IPS-18a (cell line): ENCODE measurements at regions not wholly inside any gene's neighbourhood (a gene's known extent, or its start where the extent isn't known, plus 50 kb on each side); places are given as distances from the start of the nearest gene placed in this dataset.
A peak's percentile ranks its signal among the peaks of the same experiment; 100 is the strongest.

ENCODE experiments used
- H3K27ac ChIP-seq: one replicate; pipeline ENCODE4 v1.5.1; 2013; ENCODE audit warnings: low read length
- H3K27me3 ChIP-seq: one replicate; pipeline ENCODE4 v1.6.1; 2013; ENCODE audit warnings: mild to moderate bottlenecking, low read length; ENCODE audit not compliant: control insufficient read depth, insufficient read depth
- H3K36me3 ChIP-seq: one replicate; pipeline ENCODE4 v1.6.1; 2013; ENCODE audit warnings: low read depth, low read length; ENCODE audit not compliant: control insufficient read depth
- H3K4me1 ChIP-seq: one replicate; pipeline ENCODE4 v1.6.1; 2013; ENCODE audit warnings: low read depth, low read length; ENCODE audit not compliant: control insufficient read depth
- H3K4me3 ChIP-seq: one replicate; pipeline ENCODE4 v1.5.1; 2013; ENCODE audit warnings: low read length
- H3K9ac ChIP-seq: one replicate; pipeline ENCODE4 v1.6.1; 2013; ENCODE audit warnings: mild to moderate bottlenecking, low read length, moderate library complexity
- H3K9me3 ChIP-seq: one replicate; pipeline ENCODE4 v1.6.1; 2013; ENCODE audit warnings: low read depth, low read length; ENCODE audit not compliant: control insufficient read depth

DNA sequence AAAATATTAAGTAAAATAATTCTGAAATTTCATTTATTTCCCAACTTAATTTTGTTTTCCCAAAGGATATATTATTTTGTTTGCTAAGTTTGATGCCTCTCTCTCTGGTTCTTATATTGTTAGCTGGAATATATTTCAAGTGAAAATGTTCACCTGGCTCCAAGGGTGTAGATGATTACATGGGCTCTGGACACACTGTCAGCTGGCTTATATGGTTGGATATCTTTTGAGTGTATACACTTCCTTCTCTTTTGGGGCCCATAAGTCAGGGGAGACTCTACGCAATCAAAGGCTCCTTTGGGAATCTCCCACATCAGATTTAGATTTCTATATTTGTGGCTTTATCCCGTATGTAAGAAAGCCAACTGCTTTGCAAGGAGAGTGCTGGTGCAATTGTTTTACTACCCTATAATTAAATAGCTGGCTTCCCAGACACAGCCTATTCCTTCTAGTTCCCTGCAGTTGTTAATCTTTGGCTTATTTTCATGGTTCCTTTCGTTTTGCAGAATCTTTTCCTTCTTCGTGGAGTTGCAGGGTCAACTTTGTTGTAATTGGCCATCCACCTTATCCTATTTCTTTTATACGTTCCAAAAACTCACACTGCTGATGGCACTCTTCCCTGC is 225.7 kb downstream of the DPH6 start:
- Histone ChIP-seq H3K36me3 (no peaks in the 10 kb centered on the region), H3K9ac (no peak overlapping the region), H3K9me3 (no peaks in the 10 kb centered on the region), H3K4me3 (no peak overlapping the region), H3K27ac (no peak overlapping the region), H3K27me3 (no peaks in the 10 kb centered on the region), H3K4me1 (no peaks in the 10 kb centered on the region)

DNA sequence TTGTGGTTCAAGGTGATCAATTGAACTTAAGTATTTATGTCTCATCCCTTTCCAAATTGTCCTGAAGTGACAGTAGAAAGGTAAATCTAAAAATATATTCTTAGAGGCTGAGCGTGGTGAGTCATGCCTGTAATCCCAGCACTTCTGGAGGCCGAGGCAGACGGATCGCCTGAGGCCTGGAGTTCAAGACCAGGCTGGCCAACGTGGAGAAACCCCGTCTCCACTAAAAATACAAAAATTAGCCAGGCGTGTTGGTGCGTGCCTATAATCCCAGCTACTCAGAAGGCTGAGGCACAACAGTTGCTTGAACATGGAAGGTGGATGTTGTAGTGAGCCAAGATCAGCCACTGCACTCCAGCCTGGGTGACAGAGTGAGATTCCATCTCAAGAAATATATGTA is 226.6 kb downstream of the DPH6 start:
- Histone ChIP-seq H3K27ac (no peak overlapping the region), H3K27me3 (no peaks in the 10 kb centered on the region), H3K4me1 (no peaks in the 10 kb centered on the region), H3K4me3 (no peak overlapping the region), H3K36me3 (no peaks in the 10 kb centered on the region), H3K9ac (no peak overlapping the region), H3K9me3 (no peaks in the 10 kb centered on the region)

DNA sequence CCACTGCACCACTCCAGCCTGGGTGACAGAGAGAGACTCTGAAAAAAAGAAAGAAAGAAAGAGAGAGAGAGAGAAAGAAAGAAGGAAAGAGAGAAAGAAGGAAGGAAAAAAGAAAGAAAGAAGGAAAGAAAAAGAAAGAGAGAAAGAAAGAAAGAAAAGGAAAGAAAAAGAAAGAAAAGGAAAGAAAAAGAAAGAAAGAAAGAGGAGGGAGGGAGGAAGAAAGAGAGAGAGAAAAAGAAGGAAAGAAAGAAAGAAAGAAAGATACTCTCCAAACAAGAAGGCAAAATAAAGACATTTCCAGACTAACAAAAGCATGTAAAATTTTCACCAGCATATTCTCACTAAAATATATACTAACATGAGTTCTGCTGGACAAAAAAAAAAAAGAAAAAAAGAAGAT is 228.7 kb downstream of the DPH6 start:
- Histone ChIP-seq H3K4me3 (no peak overlapping the region), H3K27me3 (no peaks in the 10 kb centered on the region), H3K9me3 (no peaks in the 10 kb centered on the region), H3K9ac (no peak overlapping the region), H3K27ac (no peak overlapping the region), H3K4me1 (no peaks in the 10 kb centered on the region), H3K36me3 (no peaks in the 10 kb centered on the region)

DNA sequence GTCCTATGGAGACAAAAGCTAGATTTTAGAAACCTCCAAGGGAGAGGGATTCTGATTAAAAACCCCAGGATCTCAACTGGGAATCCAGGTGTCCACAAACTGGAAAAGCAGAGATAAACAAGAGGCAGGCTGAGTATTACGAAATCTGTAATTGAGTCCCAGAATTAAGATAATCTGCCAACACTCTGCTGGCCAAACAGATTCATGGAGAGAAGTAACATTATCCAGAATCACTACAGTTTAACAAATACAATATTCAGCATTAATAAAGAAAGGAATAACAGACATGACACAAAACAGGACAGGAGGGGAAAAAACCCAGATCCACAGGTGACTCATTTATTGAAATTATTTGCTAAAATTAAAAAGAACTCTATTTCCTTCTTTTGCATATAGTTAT is 227.2 kb upstream of the NANOGP8 start:
- no peaks in the 10 kb centered on the region for H3K36me3 ChIP-seq
- no peak overlapping the region for H3K27ac ChIP-seq
- H3K9ac ChIP-seq = no peak overlapping the region
- no peak overlapping the region for H3K4me3 ChIP-seq
- no peaks in the 10 kb centered on the region for H3K9me3 ChIP-seq
- no peaks in the 10 kb centered on the region for H3K4me1 ChIP-seq
- H3K27me3 ChIP-seq = no peaks in the 10 kb centered on the region

DNA sequence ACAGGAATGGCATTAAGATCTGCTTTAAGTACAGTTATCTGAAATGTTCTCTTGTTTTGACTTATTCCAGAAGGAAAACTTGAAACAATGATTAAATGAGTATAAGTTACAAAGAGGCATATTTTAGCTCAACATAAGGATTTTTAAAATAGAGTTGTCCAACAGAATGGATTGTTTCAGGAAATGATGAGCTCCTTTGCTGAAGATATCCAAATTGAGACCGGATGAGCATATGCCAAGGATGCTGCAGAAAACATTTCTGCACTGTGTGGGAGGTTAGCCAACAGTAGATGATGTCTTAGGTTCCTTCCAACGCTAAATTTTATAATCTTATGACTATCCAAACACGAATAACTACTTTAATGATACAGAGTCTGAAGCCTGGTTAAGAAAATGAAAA is 226.5 kb upstream of the NANOGP8 start:
- no peaks in the 10 kb centered on the region for H3K9me3 ChIP-seq
- no peak overlapping the region for H3K9ac ChIP-seq
- no peak overlapping the region for H3K4me3 ChIP-seq
- no peak overlapping the region for H3K27ac ChIP-seq
- no peaks in the 10 kb centered on the region for H3K36me3 ChIP-seq
- no peaks in the 10 kb centered on the region for H3K27me3 ChIP-seq
- peaks cover 4% of the 10 kb centered on the region for H3K4me1 ChIP-seq

DNA sequence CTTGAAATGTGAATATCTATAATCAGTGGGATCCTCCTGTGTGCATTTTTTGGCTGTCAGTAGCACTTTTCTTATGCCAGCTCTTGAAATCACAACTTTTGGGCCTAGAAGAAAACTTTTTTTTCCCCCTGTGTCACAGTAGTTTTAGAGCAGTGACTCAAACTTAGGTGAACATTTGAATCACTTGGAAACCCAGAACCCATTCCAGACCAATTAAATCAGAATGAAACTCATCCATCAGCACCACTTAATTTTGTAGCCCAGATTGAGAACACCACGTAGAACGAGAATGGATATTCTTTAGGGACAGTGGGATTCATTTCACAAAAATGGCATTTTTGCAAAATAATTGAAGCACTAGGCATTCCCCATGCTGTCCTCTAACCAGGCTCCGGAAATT is 224.8 kb upstream of the NANOGP8 start:
- Histone ChIP-seq H3K27ac (no peak overlapping the region), H3K9ac (no peak overlapping the region), H3K4me3 (no peak overlapping the region), H3K4me1 (peaks cover 8% of the 10 kb centered on the region), H3K27me3 (no peaks in the 10 kb centered on the region), H3K36me3 (no peaks in the 10 kb centered on the region), H3K9me3 (no peaks in the 10 kb centered on the region)

DNA sequence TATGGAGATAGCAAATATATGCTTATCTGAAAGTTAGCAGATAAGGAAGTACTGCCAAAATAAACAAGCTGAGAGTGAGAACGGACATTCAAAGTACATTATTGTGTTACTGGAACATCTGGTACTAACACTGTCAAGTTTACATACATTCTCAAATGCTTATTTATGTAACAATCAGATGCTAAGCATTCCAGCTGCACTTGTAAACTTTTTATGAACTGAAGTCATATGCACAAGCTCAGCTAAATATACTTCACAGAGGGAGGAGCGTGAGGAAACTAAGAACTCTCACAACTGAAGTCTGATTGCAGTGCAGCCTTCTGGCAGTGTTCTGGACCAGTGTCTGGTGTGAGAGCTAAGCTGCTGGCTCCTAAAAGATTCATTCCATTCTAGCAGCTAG is 223.7 kb upstream of the NANOGP8 start:
- peaks cover 8% of the 10 kb centered on the region for H3K4me1 ChIP-seq
- H3K27me3 ChIP-seq = no peaks in the 10 kb centered on the region
- no peak overlapping the region for H3K27ac ChIP-seq
- H3K36me3 ChIP-seq = no peaks in the 10 kb centered on the region
- H3K9ac ChIP-seq = no peak overlapping the region
- H3K4me3 ChIP-seq = no peak overlapping the region
- no peaks in the 10 kb centered on the region for H3K9me3 ChIP-seq

DNA sequence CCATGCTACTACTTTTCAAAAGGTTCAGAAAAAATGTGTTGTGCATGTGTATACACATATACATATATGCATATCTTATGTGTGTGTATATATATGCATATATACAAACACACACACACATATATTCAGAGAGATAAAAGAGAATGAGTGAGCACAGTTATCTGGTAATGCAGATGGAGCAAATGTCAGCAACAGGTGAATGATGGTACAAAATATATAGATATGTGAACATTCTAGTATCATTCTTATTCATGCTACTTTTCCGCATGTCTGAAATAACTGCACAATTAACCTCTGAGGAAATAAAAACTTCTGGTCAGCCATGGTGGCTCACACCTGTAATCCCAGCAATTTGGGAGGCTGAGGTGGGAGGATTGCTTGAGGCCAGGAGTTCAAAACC is 222.6 kb upstream of the NANOGP8 start:
- Histone ChIP-seq H3K36me3 (no peaks in the 10 kb centered on the region), H3K27me3 (no peaks in the 10 kb centered on the region), H3K9ac (no peak overlapping the region), H3K27ac (no peak overlapping the region), H3K9me3 (no peaks in the 10 kb centered on the region), H3K4me3 (no peak overlapping the region), H3K4me1 (peaks cover 8% of the 10 kb centered on the region)

DNA sequence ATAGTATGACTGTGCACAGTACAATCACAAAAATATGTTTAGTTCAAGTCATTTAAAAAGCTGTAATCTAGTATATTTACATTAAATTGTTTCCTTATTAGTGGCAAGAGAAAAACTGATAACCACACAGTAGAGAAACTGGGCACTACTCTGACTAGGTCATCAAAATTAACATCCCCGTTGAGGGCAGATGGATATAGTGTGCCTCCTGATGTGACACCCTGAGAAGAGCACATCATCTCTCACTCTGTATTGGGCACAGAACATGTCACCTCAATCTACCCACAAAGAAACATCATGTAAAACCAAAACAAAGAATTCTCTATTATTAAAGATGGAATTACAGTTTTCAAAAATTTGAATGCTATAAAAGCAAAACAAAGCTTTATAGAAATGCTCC is 221.9 kb upstream of the NANOGP8 start:
- Histone ChIP-seq H3K4me3 (no peak overlapping the region), H3K27ac (no peak overlapping the region), H3K9ac (no peak overlapping the region), H3K36me3 (no peaks in the 10 kb centered on the region), H3K4me1 (peaks cover 8% of the 10 kb centered on the region), H3K9me3 (no peaks in the 10 kb centered on the region), H3K27me3 (no peaks in the 10 kb centered on the region)

DNA sequence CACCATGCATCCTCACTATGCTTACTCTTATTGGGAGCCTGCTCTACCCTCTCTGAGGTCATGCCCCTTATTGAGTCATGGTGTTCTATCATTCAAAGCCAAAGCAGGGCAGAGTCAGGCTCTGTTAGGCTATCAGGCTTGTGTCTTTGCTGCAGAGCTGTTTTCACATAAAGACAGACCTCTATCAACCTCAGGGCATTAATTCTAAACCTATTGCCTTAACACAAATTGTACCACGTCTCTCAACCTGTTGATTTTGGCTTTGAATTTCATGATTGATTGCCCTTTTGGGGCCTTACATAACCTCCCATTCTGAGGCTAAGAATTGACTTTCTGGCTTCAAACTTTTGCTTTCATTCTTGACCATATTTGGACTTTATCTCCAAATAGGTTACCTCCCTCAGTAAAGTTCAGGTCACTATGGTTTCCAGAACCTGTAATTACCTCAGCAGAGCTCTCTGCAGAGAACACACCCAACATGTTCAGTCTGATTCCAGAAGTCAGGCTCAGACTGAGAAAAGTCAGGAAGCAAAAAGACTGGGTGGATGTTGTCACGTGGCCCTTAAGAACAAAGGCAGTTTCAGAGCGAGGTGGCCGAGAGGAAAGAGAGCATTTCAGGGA is 221.4 kb upstream of the NANOGP8 start:
- peaks cover 8% of the 10 kb centered on the region for H3K4me1 ChIP-seq
- H3K9me3 ChIP-seq = no peaks in the 10 kb centered on the region
- peak overlapping the region; percentile 10 for H3K27ac ChIP-seq
- H3K36me3 ChIP-seq = no peaks in the 10 kb centered on the region
- H3K9ac ChIP-seq = no peak overlapping the region
- no peak overlapping the region for H3K4me3 ChIP-seq
- no peaks in the 10 kb centered on the region for H3K27me3 ChIP-seq

DNA sequence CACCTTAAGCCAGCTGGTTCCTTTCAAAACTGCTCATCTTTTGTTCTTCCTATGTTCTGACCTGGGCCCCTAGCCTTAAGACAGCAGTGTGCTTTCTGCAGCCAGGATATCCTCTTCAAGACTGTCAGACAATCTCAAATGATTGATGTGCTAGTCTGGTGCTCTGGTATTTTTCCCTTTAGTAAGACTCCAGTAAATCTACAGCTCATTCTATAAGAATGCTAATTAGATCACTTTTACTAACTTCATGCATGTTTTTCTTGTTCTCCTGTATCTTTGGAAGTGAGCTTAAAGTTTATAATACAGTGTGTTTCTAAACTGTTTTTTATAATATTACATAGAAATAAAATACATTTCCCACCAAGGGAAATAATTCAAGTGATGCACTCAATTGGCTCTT is 220.9 kb upstream of the NANOGP8 start:
- Histone ChIP-seq H3K27ac (no peak overlapping the region), H3K4me1 (peaks cover 8% of the 10 kb centered on the region)

DNA sequence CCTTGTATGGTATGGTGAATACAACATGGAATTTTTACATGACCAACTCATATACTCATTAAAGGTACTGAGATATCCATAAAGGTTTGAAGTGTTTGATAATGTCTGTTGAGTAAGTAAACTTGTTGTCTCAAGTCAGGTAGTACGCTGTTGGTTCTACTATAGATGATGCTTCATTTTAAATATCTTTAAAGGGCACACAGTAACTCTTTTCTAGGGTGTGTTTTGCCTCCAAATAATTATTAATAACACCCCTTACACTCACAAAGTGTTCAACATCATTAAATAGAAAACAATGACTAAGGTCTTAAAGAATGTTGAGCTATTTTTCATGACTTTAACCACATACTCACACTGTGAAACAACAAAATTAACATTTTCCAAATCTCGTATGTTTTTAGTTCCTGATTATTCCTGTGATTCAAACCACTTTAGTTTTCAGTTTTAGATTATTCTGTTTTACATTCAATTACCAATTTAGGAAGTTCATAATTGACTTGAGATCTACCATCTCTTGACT is 220.0 kb upstream of the NANOGP8 start:
- H3K36me3 ChIP-seq = no peaks in the 10 kb centered on the region
- H3K27me3 ChIP-seq = no peaks in the 10 kb centered on the region
- peaks cover 8% of the 10 kb centered on the region for H3K4me1 ChIP-seq
- H3K9me3 ChIP-seq = no peaks in the 10 kb centered on the region
- no peak overlapping the region for H3K4me3 ChIP-seq
- H3K9ac ChIP-seq = no peak overlapping the region
- H3K27ac ChIP-seq = no peak overlapping the region

More for the DNA sequence above, 220.9 kb upstream of the NANOGP8 start:
- no peak overlapping the region for H3K9ac ChIP-seq
- H3K36me3 ChIP-seq = no peaks in the 10 kb centered on the region
- no peaks in the 10 kb centered on the region for H3K9me3 ChIP-seq
- H3K27me3 ChIP-seq = no peaks in the 10 kb centered on the region
- no peak overlapping the region for H3K4me3 ChIP-seq
